ENCODE measurements at regions not wholly inside any gene's neighbourhood (a gene's known extent, or its start where the extent isn't known, plus 50 kb on each side); places are given as distances from the start of the nearest gene placed in this dataset.

GRCh38 chr20:60806354-60806753 lies 445.7 kb upstream of the CDH4 start:
- Histone ChIP-seq H4K20me1 (replicated peaks in 1 of 2; ENCODE audit: control insufficient read depth in 1 of 2, insufficient read depth in 2 of 2, low read length in 2 of 2) (no peaks in the 10 kb centered on the region), H2BK15ac (ENCODE audit: low read length) (no peak overlapping the region), H3K79me1 (ENCODE audit: low read depth, low read length) (no peaks in the 10 kb centered on the region), H3K27ac (ENCODE audit: low read depth, low read length) (no peak overlapping the region), H3K4ac (replicated peaks; ENCODE audit: insufficient read length, low read depth, low read length) (no peak overlapping the region), H3K56ac (replicated peaks; ENCODE audit: insufficient read length, low read depth, low read length) (no peak overlapping the region), H3K9ac (replicated peaks in 1 of 4; ENCODE audit: extremely low read depth in 1 of 4, low read depth in 3 of 4, low read length in 3 of 4) (no peak overlapping the region), H2AK5ac (ENCODE audit: low read depth, low read length) (no peak overlapping the region), H2BK5ac (ENCODE audit: low read depth, low read length) (no peak overlapping the region), H2AFZ (ENCODE audit: low read length) (no peak overlapping the region), H3K9me3 (ENCODE audit: insufficient read depth in 2 of 2, low read depth in 1 of 2, low read length in 1 of 2) (peaks cover 6 to 8% of the 10 kb centered on the region in 2 experiments), H2BK120ac (replicated peaks; ENCODE audit: low read depth, low read length) (no peak overlapping the region), H3K23ac (ENCODE audit: insufficient read length) (no peak overlapping the region), H3K14ac (ENCODE audit: insufficient read length) (no peak overlapping the region), H3K18ac (ENCODE audit: extremely low read depth, low read length) (no peak overlapping the region), H2BK12ac (ENCODE audit: low read depth, low read length) (no peak overlapping the region), H3K4me1 (replicated peaks in 1 of 4; ENCODE audit: control insufficient read depth in 3 of 4, insufficient read depth in 4 of 4, low read length in 3 of 4) (peaks cover 6 to 12% (median 7%) of the 10 kb centered on the region in 4 experiments), H3K79me2 (ENCODE audit: control insufficient read depth in 1 of 2, insufficient read depth in 2 of 2, low read length in 2 of 2) (no peaks in the 10 kb centered on the region), H3K27me3 (replicated peaks in 1 of 4; ENCODE audit: control insufficient read depth in 3 of 4, extremely low read depth in 1 of 4, insufficient read depth in 3 of 4, low read length in 3 of 4) (no peaks in the 10 kb centered on the region), H4K5ac (ENCODE audit: insufficient read length, low read depth, low read length) (no peak overlapping the region), H3K4me3 (ENCODE audit: extremely low read depth in 1 of 4, insufficient read depth in 2 of 4, low read depth in 3 of 4, low read length in 4 of 4) (no peak overlapping the region), H4K8ac (ENCODE audit: extremely low read depth, insufficient read depth, low read length) (no peak overlapping the region), H2BK20ac (ENCODE audit: low read length) (no peak overlapping the region), H4K91ac (replicated peaks; ENCODE audit: insufficient read length, low read length) (no peak overlapping the region), H3K36me3 (ENCODE audit: control insufficient read depth in 2 of 4, insufficient read depth in 4 of 4, low read length in 3 of 4) (no peaks in the 10 kb centered on the region), H3K23me2 (ENCODE audit: low read depth, low read length) (no peaks in the 10 kb centered on the region), H3K4me2 (ENCODE audit: insufficient read depth in 1 of 2, low read depth in 2 of 2, low read length in 2 of 2) (no peak overlapping the region)
- FAIRE-seq (no peak), DNase-seq (ENCODE audit: low read depth in 1 of 2, low spot score in 2 of 2) (no peak)
- no peak for TF ChIP-seq CBX5 (IDR thresholded peaks at IDR 0.05; ENCODE audit: low read depth, low read length)
- no peak for TF ChIP-seq SP2 (IDR thresholded peaks at IDR 0.05; ENCODE audit: low read length)
- 89% methylated on average over 6 of the region's 6 CpGs; no CpG with 5 or more reads in 1 of the 2 experiments for WGBS, 2 experiments (ENCODE audit: extremely low coverage in 1 of 2, insufficient coverage in 1 of 2, insufficient read length in 1 of 2, insufficient replicate concordance in 2 of 2, low coverage in 1 of 2, low lambda C conversion rate in 2 of 2, missing lambda C conversion rate in 1 of 2)
- POLR2A ChIA-PET (ENCODE audit: partially characterized antibody) = no interaction called here
- CTCF ChIA-PET (ENCODE audit: partially characterized antibody) = interaction anchor here (1.6 kb wide), 1 partner anchor 53 kb away, joined by 3 read pairs; no protein-coding TSS in a partner anchor

Data from H1 (cell line).